ENCODE measurements at regions not wholly inside any gene's neighbourhood (a gene's known extent, or its start where the extent isn't known, plus 50 kb on each side); places are given as distances from the start of the nearest gene placed in this dataset.

- no peak overlapping the region for H3K4me3 ChIP-seq (ENCODE audit: insufficient read length, low read depth)
- H3K27me3 ChIP-seq (ENCODE audit: insufficient read depth, insufficient read length): no peaks in the 10 kb centered on the region
- H3K4me1 ChIP-seq (ENCODE audit: insufficient read depth, insufficient read length): no peaks in the 10 kb centered on the region
- H3K9ac ChIP-seq (ENCODE audit: insufficient read length, low read depth): no peak overlapping the region
- TF ChIP-seq YY1 (IDR thresholded peaks at IDR 0.05; ENCODE audit: insufficient read depth, insufficient read length) (no peak), SUZ12 (IDR thresholded peaks at IDR 0.05; ENCODE audit: extremely low read depth, insufficient read depth, insufficient read length) (no peak), ZNF274 (IDR thresholded peaks at IDR 0.05; ENCODE audit: low read depth, low read length) (no peak)
- H3K36me3 ChIP-seq (ENCODE audit: insufficient read depth, insufficient read length, low read length): no peaks in the 10 kb centered on the region
- DNase-seq (ENCODE audit: low read depth, low spot score): no peak
- peaks cover 3% of the 10 kb centered on the region; the same call in 1 of the 2 replicates for H3K9me3 ChIP-seq (ENCODE audit: insufficient read depth, low read length)
These were observed 55.0 kb upstream of the ZC3H12C start for GRCh38 chr11:110038201-110038600.

Measured in NT2/D1 (cell line).